GM23338 (cell line): ENCODE measurements at regions not wholly inside any gene's neighbourhood (a gene's known extent, or its start where the extent isn't known, plus 50 kb on each side); places are given as distances from the start of the nearest gene placed in this dataset.

Experiments used
- ATAC-seq: fragments of 200-7000 bp; cut with Tn5 transposase; 3 replicates; pipeline ENCODE4 v1.9.1; 2020
- DNase-seq: peaks from one replicate; pipeline ENCODE4 v3.0.0-alpha.2; 2015; ENCODE audit warnings: low spot score
- H2AFZ ChIP-seq: fragments of 200-600 bp; sonication (generic); 2 replicates; pipeline ENCODE4 v1.8.0; 2016; ENCODE audit warnings: antibody characterized with exemption, mild to moderate bottlenecking, moderate library complexity
- H3F3A ChIP-seq: fragments of 200-600 bp; sonication (generic); replicated peaks from 2 replicates; pipeline ENCODE4 v1.8.0; 2017; ENCODE audit warnings: antibody characterized with exemption, mixed run types, low read depth
- H3K27ac ChIP-seq: fragments of 200-600 bp; sonication (generic); 2 replicates; pipeline ENCODE4 v1.6.1; 2016; ENCODE audit warnings: low read depth
- H3K27me3 ChIP-seq: fragments of 200-600 bp; sonication (generic); 2 replicates; pipeline ENCODE4 v1.8.0; 2016; ENCODE audit warnings: mild to moderate bottlenecking, mixed run types, moderate library complexity; ENCODE audit not compliant: insufficient read depth
- H3K36me3 ChIP-seq: fragments of 200-600 bp; sonication (generic); 2 replicates; pipeline ENCODE4 v1.8.0; 2016; ENCODE audit warnings: mild to moderate bottlenecking; ENCODE audit not compliant: insufficient read depth
- H3K4me1 ChIP-seq: fragments of 200-600 bp; sonication (generic); 2 replicates; pipeline ENCODE4 v1.8.0; 2016; ENCODE audit warnings: mild to moderate bottlenecking, moderate library complexity; ENCODE audit not compliant: insufficient read depth
- H3K4me2 ChIP-seq: fragments of 200-600 bp; sonication (generic); 2 replicates; pipeline ENCODE4 v1.7.1; 2017; ENCODE audit warnings: mixed run types
- H3K4me3 ChIP-seq: fragments of 200-600 bp; sonication (generic); 2 replicates; pipeline ENCODE4 v1.6.1; 2016; ENCODE audit warnings: mixed run types
- H3K79me2 ChIP-seq: fragments of 200-600 bp; sonication (generic); replicated peaks from 2 replicates; pipeline ENCODE4 v1.8.0; 2017; ENCODE audit warnings: mild to moderate bottlenecking; ENCODE audit not compliant: insufficient read depth
- H3K9me2 ChIP-seq: fragments of 200-600 bp; sonication (generic); 2 replicates; pipeline ENCODE4 v1.8.0; 2017; ENCODE audit not compliant: insufficient read depth
- H4K20me1 ChIP-seq: fragments of 200-600 bp; sonication (generic); replicated peaks from 2 replicates; pipeline ENCODE4 v1.8.0; 2017; ENCODE audit warnings: mild to moderate bottlenecking; ENCODE audit not compliant: insufficient read depth
- H3K27ac Mint-ChIP-seq: 2 replicates; pipeline ENCODE4 v1.8.0; 2020; ENCODE audit warnings: inconsistent platforms, mild to moderate bottlenecking, moderate library complexity, mixed read lengths
- H3K27me3 Mint-ChIP-seq: 3 replicates; pipeline ENCODE4 v1.8.0; 2022; ENCODE audit warnings: low read depth, mild to moderate bottlenecking, moderate library complexity, mixed read lengths, inconsistent platforms; ENCODE audit not compliant: insufficient read depth, poor library complexity
- H3K36me3 Mint-ChIP-seq: 3 replicates; pipeline ENCODE4 v1.8.0; 2021; ENCODE audit warnings: low read depth, mild to moderate bottlenecking, inconsistent platforms, moderate library complexity, mixed read lengths
- H3K4me1 Mint-ChIP-seq: 3 replicates; pipeline ENCODE4 v1.8.0; 2020; ENCODE audit warnings: mild to moderate bottlenecking, inconsistent platforms, mixed read lengths
- H3K4me3 Mint-ChIP-seq: 3 replicates; pipeline ENCODE4 v1.8.0; 2021; ENCODE audit warnings: moderate library complexity, mild to moderate bottlenecking, inconsistent platforms, mixed read lengths
- H3K9me3 Mint-ChIP-seq: 3 replicates; pipeline ENCODE4 v1.8.0; 2020; ENCODE audit warnings: moderate library complexity, mild to moderate bottlenecking, inconsistent platforms, mixed read lengths
- CREB1 ChIP-seq: fragments of 250-450 bp; sonication (Bioruptor Pico); IDR thresholded peaks from 2 replicates; pipeline ENCODE4 v1.5.0; 2020; ENCODE audit warnings: low read depth, mild to moderate bottlenecking, moderate library complexity
- EZH2 ChIP-seq: fragments of 200-600 bp; sonication (generic); IDR thresholded peaks from one replicate; pipeline ENCODE4 v1.8.0; 2017; ENCODE audit warnings: antibody characterized with exemption, mild to moderate bottlenecking, low read depth; ENCODE audit not compliant: unreplicated experiment
- EZH2phosphoT487 ChIP-seq: fragments of 200-600 bp; sonication (generic); IDR thresholded peaks from one replicate; pipeline ENCODE4 v1.8.1; 2018; ENCODE audit warnings: antibody characterized with exemption; ENCODE audit not compliant: unreplicated experiment
- JUNB ChIP-seq: IDR thresholded peaks from one replicate; pipeline ENCODE4 v1.6.1; 2016; ENCODE audit warnings: antibody characterized with exemption; ENCODE audit not compliant: unreplicated experiment
- NANOG ChIP-seq: IDR thresholded peaks from 2 replicates; pipeline ENCODE4 v1.6.1; 2016; ENCODE audit warnings: antibody characterized with exemption, borderline replicate concordance
- POLR2AphosphoS5 ChIP-seq: IDR thresholded peaks from 2 replicates; pipeline ENCODE4 v1.6.1; 2016; ENCODE audit warnings: antibody characterized with exemption, low read depth
- STAT1 ChIP-seq: IDR thresholded peaks from one replicate; pipeline ENCODE4 v1.6.1; 2016; ENCODE audit warnings: antibody characterized with exemption; ENCODE audit not compliant: unreplicated experiment
- ZNF114 ChIP-seq: fragments of 250-450 bp; sonication (Bioruptor Pico); IDR thresholded peaks from 2 replicates; pipeline ENCODE4 v1.5.0; 2020; ENCODE audit warnings: mild to moderate bottlenecking, moderate library complexity
- ZNF331 ChIP-seq: fragments of 250-450 bp; sonication (Bioruptor Pico); IDR thresholded peaks from 2 replicates; pipeline ENCODE4 v1.5.0; 2020; ENCODE audit warnings: low read depth, mild to moderate bottlenecking, moderate library complexity
- TF ChIP-seq, protein P1 (sequence below), 2 experiments: fragments of 200-600 bp in 1 of 2; sonication (generic) in 1 of 2; conservative IDR thresholded peaks; 2 replicates each; pipeline versions ENCODE4 v1.5.1 to v1.6.1; 2016 to 2017; ENCODE audit warnings: antibody characterized with exemption in 2 of 2, low read depth in 2 of 2, mild to moderate bottlenecking in 2 of 2, moderate library complexity in 1 of 2
- TF ChIP-seq, protein P2 (sequence below): fragments of 250-450 bp; sonication (Bioruptor Pico); IDR thresholded peaks from 2 replicates; pipeline ENCODE4 v1.5.0; 2020; ENCODE audit warnings: mild to moderate bottlenecking, moderate library complexity
- TF ChIP-seq, protein P3 (sequence below): IDR thresholded peaks from 2 replicates; pipeline ENCODE4 v1.6.1; 2016; ENCODE audit warnings: antibody characterized with exemption

DNA sequence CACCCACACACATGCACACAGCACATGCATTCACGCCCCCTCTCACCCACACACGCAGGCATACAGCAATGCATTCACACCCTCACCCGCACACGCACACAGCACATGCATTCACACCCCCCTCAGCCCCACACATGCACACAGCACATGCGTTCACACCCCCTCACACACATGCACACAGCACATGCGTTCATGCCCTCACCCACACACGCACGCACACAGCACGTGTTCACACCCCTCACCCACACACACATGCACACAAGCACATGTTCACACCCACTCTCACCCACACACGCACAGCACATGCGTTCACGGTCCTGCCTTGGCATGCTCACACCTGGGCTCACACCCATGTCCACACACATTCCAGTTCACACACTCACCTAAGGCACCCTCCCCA is 64.2 kb downstream of the ENGASE start (continued):
- no peak for TF ChIP-seq STAT1
- TF ChIP-seq, protein P1, sequence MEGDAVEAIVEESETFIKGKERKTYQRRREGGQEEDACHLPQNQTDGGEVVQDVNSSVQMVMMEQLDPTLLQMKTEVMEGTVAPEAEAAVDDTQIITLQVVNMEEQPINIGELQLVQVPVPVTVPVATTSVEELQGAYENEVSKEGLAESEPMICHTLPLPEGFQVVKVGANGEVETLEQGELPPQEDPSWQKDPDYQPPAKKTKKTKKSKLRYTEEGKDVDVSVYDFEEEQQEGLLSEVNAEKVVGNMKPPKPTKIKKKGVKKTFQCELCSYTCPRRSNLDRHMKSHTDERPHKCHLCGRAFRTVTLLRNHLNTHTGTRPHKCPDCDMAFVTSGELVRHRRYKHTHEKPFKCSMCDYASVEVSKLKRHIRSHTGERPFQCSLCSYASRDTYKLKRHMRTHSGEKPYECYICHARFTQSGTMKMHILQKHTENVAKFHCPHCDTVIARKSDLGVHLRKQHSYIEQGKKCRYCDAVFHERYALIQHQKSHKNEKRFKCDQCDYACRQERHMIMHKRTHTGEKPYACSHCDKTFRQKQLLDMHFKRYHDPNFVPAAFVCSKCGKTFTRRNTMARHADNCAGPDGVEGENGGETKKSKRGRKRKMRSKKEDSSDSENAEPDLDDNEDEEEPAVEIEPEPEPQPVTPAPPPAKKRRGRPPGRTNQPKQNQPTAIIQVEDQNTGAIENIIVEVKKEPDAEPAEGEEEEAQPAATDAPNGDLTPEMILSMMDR (conservative IDR thresholded peaks at IDR 0.05; ENCODE audit: low read depth in 2 of 2) = no peak
- no peak for TF ChIP-seq JUNB
- no peak for TF ChIP-seq ZNF114

DNA sequence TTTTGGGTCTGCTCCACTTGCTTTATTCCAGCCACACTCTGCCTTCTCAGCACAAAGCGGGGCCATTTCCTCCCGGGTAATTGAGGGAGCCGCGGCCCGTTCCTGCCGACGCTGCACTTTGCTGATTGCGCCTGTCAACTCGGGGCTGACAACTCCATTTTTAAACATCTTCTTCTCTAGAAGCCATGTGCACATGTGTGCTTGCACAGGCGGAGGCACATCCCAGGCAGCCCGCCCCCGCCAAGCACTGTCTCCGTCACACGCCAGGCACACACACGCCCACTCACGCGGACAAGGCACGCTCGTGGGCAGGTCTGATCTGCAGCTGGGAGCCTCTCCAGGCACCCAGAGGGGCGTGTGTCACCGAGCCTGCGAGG is 63.2 kb downstream of the ENGASE start:
- Histone ChIP-seq H3K79me2 (no peaks in the 10 kb centered on the region), H3K27ac (no peak overlapping the region)
- peaks cover 21% of the 10 kb centered on the region for H3K27me3 Mint-ChIP-seq
- TF ChIP-seq, protein P2, sequence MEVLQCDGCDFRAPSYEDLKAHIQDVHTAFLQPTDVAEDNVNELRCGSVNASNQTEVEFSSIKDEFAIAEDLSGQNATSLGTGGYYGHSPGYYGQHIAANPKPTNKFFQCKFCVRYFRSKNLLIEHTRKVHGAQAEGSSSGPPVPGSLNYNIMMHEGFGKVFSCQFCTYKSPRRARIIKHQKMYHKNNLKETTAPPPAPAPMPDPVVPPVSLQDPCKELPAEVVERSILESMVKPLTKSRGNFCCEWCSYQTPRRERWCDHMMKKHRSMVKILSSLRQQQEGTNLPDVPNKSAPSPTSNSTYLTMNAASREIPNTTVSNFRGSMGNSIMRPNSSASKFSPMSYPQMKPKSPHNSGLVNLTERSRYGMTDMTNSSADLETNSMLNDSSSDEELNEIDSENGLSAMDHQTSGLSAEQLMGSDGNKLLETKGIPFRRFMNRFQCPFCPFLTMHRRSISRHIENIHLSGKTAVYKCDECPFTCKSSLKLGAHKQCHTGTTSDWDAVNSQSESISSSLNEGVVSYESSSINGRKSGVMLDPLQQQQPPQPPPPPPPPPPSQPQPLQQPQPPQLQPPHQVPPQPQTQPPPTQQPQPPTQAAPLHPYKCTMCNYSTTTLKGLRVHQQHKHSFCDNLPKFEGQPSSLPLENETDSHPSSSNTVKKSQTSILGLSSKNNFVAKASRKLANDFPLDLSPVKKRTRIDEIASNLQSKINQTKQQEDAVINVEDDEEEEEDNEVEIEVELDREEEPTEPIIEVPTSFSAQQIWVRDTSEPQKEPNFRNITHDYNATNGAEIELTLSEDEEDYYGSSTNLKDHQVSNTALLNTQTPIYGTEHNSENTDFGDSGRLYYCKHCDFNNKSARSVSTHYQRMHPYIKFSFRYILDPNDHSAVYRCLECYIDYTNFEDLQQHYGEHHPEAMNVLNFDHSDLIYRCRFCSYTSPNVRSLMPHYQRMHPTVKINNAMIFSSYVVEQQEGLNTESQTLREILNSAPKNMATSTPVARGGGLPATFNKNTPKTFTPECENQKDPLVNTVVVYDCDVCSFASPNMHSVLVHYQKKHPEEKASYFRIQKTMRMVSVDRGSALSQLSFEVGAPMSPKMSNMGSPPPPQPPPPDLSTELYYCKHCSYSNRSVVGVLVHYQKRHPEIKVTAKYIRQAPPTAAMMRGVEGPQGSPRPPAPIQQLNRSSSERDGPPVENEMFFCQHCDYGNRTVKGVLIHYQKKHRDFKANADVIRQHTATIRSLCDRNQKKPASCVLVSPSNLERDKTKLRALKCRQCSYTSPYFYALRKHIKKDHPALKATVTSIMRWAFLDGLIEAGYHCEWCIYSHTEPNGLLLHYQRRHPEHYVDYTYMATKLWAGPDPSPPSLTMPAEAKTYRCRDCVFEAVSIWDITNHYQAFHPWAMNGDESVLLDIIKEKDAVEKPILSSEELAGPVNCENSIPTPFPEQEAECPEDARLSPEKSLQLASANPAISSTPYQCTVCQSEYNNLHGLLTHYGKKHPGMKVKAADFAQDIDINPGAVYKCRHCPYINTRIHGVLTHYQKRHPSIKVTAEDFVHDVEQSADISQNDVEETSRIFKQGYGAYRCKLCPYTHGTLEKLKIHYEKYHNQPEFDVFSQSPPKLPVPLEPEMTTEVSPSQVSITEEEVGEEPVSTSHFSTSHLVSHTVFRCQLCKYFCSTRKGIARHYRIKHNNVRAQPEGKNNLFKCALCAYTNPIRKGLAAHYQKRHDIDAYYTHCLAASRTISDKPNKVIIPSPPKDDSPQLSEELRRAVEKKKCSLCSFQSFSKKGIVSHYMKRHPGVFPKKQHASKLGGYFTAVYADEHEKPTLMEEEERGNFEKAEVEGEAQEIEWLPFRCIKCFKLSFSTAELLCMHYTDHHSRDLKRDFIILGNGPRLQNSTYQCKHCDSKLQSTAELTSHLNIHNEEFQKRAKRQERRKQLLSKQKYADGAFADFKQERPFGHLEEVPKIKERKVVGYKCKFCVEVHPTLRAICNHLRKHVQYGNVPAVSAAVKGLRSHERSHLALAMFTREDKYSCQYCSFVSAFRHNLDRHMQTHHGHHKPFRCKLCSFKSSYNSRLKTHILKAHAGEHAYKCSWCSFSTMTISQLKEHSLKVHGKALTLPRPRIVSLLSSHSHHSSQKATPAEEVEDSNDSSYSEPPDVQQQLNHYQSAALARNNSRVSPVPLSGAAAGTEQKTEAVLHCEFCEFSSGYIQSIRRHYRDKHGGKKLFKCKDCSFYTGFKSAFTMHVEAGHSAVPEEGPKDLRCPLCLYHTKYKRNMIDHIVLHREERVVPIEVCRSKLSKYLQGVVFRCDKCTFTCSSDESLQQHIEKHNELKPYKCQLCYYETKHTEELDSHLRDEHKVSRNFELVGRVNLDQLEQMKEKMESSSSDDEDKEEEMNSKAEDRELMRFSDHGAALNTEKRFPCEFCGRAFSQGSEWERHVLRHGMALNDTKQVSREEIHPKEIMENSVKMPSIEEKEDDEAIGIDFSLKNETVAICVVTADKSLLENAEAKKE (CRISPR knock-in tag) = no peak
- no peak for TF ChIP-seq JUNB
- no peak for TF ChIP-seq EZH2
- no peak for TF ChIP-seq ZNF331
- TF ChIP-seq NANOG = no peak
- TF ChIP-seq, protein P1 (conservative IDR thresholded peaks at IDR 0.05; ENCODE audit: low read depth in 2 of 2) = no peak
- TF ChIP-seq, protein P3, sequence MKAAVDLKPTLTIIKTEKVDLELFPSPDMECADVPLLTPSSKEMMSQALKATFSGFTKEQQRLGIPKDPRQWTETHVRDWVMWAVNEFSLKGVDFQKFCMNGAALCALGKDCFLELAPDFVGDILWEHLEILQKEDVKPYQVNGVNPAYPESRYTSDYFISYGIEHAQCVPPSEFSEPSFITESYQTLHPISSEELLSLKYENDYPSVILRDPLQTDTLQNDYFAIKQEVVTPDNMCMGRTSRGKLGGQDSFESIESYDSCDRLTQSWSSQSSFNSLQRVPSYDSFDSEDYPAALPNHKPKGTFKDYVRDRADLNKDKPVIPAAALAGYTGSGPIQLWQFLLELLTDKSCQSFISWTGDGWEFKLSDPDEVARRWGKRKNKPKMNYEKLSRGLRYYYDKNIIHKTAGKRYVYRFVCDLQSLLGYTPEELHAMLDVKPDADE = no peak
- TF ChIP-seq CREB1 (CRISPR knock-in tag) = no peak
- no peak for TF ChIP-seq POLR2AphosphoS5
- no peak for TF ChIP-seq STAT1
- no peak for TF ChIP-seq EZH2phosphoT487
- no peak for TF ChIP-seq ZNF114

More for the DNA sequence above, 63.2 kb downstream of the ENGASE start:
- no peak for DNase-seq
- no peak for ATAC-seq
- Mint-ChIP-seq H3K9me3 (no peaks in the 10 kb centered on the region; the same call in 2 of the 3 replicates), H3K4me3 (no peak overlapping the region), H3K4me1 (peaks cover 15% of the 10 kb centered on the region), H3K27ac (no peak overlapping the region), H3K36me3 (no peaks in the 10 kb centered on the region; the same call in 2 of the 3 replicates)
- H3K27me3 ChIP-seq = no peaks in the 10 kb centered on the region
- H3F3A ChIP-seq = no peaks in the 10 kb centered on the region
- H3K4me2 ChIP-seq = no peak overlapping the region
- no peak overlapping the region for H2AFZ ChIP-seq
- H4K20me1 ChIP-seq = peaks cover 3% of the 10 kb centered on the region; the same call in 1 of the 2 replicates
- no peak overlapping the region for H3K4me3 ChIP-seq
- H3K4me1 ChIP-seq = no peaks in the 10 kb centered on the region
- no peaks in the 10 kb centered on the region for H3K9me2 ChIP-seq
- H3K36me3 ChIP-seq = no peaks in the 10 kb centered on the region
